ENCODE measurements at regions not wholly inside any gene's neighbourhood (a gene's known extent, or its start where the extent isn't known, plus 50 kb on each side); places are given as distances from the start of the nearest gene placed in this dataset.

- H3K4me1 ChIP-seq (replicated peaks): no peaks in the 10 kb centered on the region
- 74% methylated on average over 4 of the region's 4 CpGs for WGBS
- no peaks in the 10 kb centered on the region for H3K36me3 ChIP-seq
- no peaks in the 10 kb centered on the region for H3K27me3 ChIP-seq (replicated peaks; ENCODE audit: insufficient read depth)
- DNase-seq (ENCODE audit: low spot score): no peak
- H3K9me3 ChIP-seq: no peaks in the 10 kb centered on the region
- H3K4me3 ChIP-seq: no peak overlapping the region
- no peak overlapping the region for H3K27ac ChIP-seq
- no peak for TF ChIP-seq POLR2A (IDR thresholded peaks at IDR 0.05)
- no peak for TF ChIP-seq CTCF (IDR thresholded peaks at IDR 0.05)
- TF ChIP-seq POLR2AphosphoS5 (IDR thresholded peaks at IDR 0.05): no peak
- intact Hi-C loops (cut with DNase I): no loop called here
Observed at GRCh38 chr1:222126052-222126451, 384.2 kb upstream of the DUSP10 start.

- H3K27me3 ChIP-seq (replicated peaks; ENCODE audit: insufficient read depth): no peaks in the 10 kb centered on the region
- H3K27ac ChIP-seq: no peak overlapping the region
- TF ChIP-seq CTCF (IDR thresholded peaks at IDR 0.05): peak in 2 of 4 experiments; percentile 31 to 42
- TF ChIP-seq POLR2A (IDR thresholded peaks at IDR 0.05): no peak
- TF ChIP-seq POLR2AphosphoS5 (IDR thresholded peaks at IDR 0.05): no peak
- H3K4me3 ChIP-seq: no peak overlapping the region
- no peaks in the 10 kb centered on the region for H3K9me3 ChIP-seq
- DNase-seq (ENCODE audit: low spot score): no peak
- intact Hi-C loops (cut with DNase I): no loop called here
- WGBS: 23% methylated on average over 1 of the region's 1 CpG
- H3K4me1 ChIP-seq (replicated peaks): no peaks in the 10 kb centered on the region
- H3K36me3 ChIP-seq: no peaks in the 10 kb centered on the region
Observed at GRCh38 chr1:222124602-222125001, 382.7 kb upstream of the DUSP10 start.

- Histone ChIP-seq H3K36me3 (no peaks in the 10 kb centered on the region), H3K27me3 (replicated peaks; ENCODE audit: insufficient read depth) (no peaks in the 10 kb centered on the region), H3K4me1 (replicated peaks) (no peaks in the 10 kb centered on the region), H3K4me3 (no peak overlapping the region), H3K9me3 (no peaks in the 10 kb centered on the region), H3K27ac (no peak overlapping the region)
- TF ChIP-seq POLR2A (IDR thresholded peaks at IDR 0.05): no peak
- no peak for TF ChIP-seq POLR2AphosphoS5 (IDR thresholded peaks at IDR 0.05)
- TF ChIP-seq CTCF (IDR thresholded peaks at IDR 0.05): no peak
- intact Hi-C loops (cut with DNase I): no loop called here
- WGBS: 82% methylated on average over 2 of the region's 2 CpGs
- DNase-seq (ENCODE audit: low spot score): no peak
Observed at GRCh38 chr1:222123111-222123510, 381.2 kb upstream of the DUSP10 start.

- 86% methylated on average over 2 of the region's 2 CpGs for WGBS
- Histone ChIP-seq H3K27me3 (replicated peaks; ENCODE audit: insufficient read depth) (no peaks in the 10 kb centered on the region), H3K36me3 (no peaks in the 10 kb centered on the region), H3K4me3 (no peak overlapping the region), H3K4me1 (replicated peaks) (no peaks in the 10 kb centered on the region), H3K27ac (no peak overlapping the region), H3K9me3 (no peaks in the 10 kb centered on the region)
- intact Hi-C loops (cut with DNase I): no loop called here
- no peak for TF ChIP-seq POLR2A (IDR thresholded peaks at IDR 0.05)
- TF ChIP-seq POLR2AphosphoS5 (IDR thresholded peaks at IDR 0.05): no peak
- TF ChIP-seq CTCF (IDR thresholded peaks at IDR 0.05): no peak
- DNase-seq (ENCODE audit: low spot score): no peak
Observed at GRCh38 chr1:222117809-222118208, 375.9 kb upstream of the DUSP10 start.

GRCh38 chr1:222114536-222115156 lies 372.8 kb upstream of the DUSP10 start:
- no peak for DNase-seq (ENCODE audit: low spot score)
- Histone ChIP-seq H3K4me1 (replicated peaks) (no peaks in the 10 kb centered on the region), H3K27ac (no peak overlapping the region), H3K36me3 (no peaks in the 10 kb centered on the region), H3K9me3 (no peaks in the 10 kb centered on the region), H3K4me3 (no peak overlapping the region), H3K27me3 (replicated peaks; ENCODE audit: insufficient read depth) (no peaks in the 10 kb centered on the region)
- TF ChIP-seq POLR2A (IDR thresholded peaks at IDR 0.05): no peak
- no peak for TF ChIP-seq CTCF (IDR thresholded peaks at IDR 0.05)
- TF ChIP-seq POLR2AphosphoS5 (IDR thresholded peaks at IDR 0.05): no peak
- intact Hi-C loops (cut with DNase I): no loop called here
- WGBS: 64% methylated on average over 3 of the region's 3 CpGs

Measured in prostate gland (tissue), 2 donors.